GM12864 (cell line): ENCODE measurements at regions not wholly inside any gene's neighbourhood (a gene's known extent, or its start where the extent isn't known, plus 50 kb on each side); places are given as distances from the start of the nearest gene placed in this dataset.
"Not testable (repeated sequence)": the region's sequence is repeated elsewhere in the genome, so short reads cannot be mapped to it uniquely, and the experiment has no call there.

Experiments
- DNase-seq: peaks from one replicate; pipeline ENCODE4 v3.0.0-alpha.2; 2011; ENCODE audit warnings: low read depth
- H3K4me3 ChIP-seq: 2 replicates; pipeline ENCODE4 v1.5.1; 2011; ENCODE audit warnings: mild to moderate bottlenecking, low read depth, low read length, control low read depth
- CTCF ChIP-seq: IDR thresholded peaks from 2 replicates; pipeline ENCODE4 v1.5.1; 2011; ENCODE audit warnings: low read depth, mild to moderate bottlenecking, moderate library complexity, low read length, control low read depth, inconsistent platforms; ENCODE audit errors: missing control alignments

- no peak for DNase-seq
- H3K4me3 ChIP-seq: no peak overlapping the region
- TF ChIP-seq CTCF: no peak
Measured at GRCh38 chr3:5579946-5580345, 392.4 kb downstream of the EDEM1 start.

- H3K4me3 ChIP-seq: no peak overlapping the region
- no peak for TF ChIP-seq CTCF
- DNase-seq: no peak
Measured at GRCh38 chr3:5580826-5581225, 393.3 kb downstream of the EDEM1 start.

GRCh38 chr3:5581743-5582142, 394.2 kb downstream of the EDEM1 start:
- TF ChIP-seq CTCF: no peak

GRCh38 chr3:5583920-5584319, 396.4 kb downstream of the EDEM1 start:
- peak; percentile 1 for TF ChIP-seq CTCF
- no peak for DNase-seq
- H3K4me3 ChIP-seq: no peak overlapping the region

More at GRCh38 chr3:5581743-5582142, 394.2 kb downstream of the EDEM1 start:
- DNase-seq: no peak
- H3K4me3 ChIP-seq: no peak overlapping the region

GRCh38 chr3:5585085-5585484, 397.6 kb downstream of the EDEM1 start:
- no peak for DNase-seq
- no peak overlapping the region for H3K4me3 ChIP-seq
- no peak for TF ChIP-seq CTCF

- no peak for DNase-seq
- no peak for TF ChIP-seq CTCF
- no peak overlapping the region for H3K4me3 ChIP-seq
Measured at GRCh38 chr3:5606884-5607472, 419.5 kb downstream of the EDEM1 start.

- no peak overlapping the region for H3K4me3 ChIP-seq
- no peak for DNase-seq
- no peak for TF ChIP-seq CTCF
Measured at GRCh38 chr3:5607581-5607980, 420.1 kb downstream of the EDEM1 start.

GRCh38 chr3:5608971-5609370, 421.5 kb downstream of the EDEM1 start:
- DNase-seq, H3K4me3 ChIP-seq: not testable (repeated sequence)
